Neutrophil (primary cell): ENCODE measurements at regions not wholly inside any gene's neighbourhood (a gene's known extent, or its start where the extent isn't known, plus 50 kb on each side); places are given as distances from the start of the nearest gene placed in this dataset.
"Not testable (repeated sequence)": the region's sequence is repeated elsewhere in the genome, so short reads cannot be mapped to it uniquely, and the experiment has no call there.

Experiments used
- H3K27ac ChIP-seq: fragments of 200-600 bp; sonication (generic); 2 replicates; pipeline ENCODE4 v1.5.1; 2016; ENCODE audit warnings: mild to moderate bottlenecking, moderate library complexity
- H3K27me3 ChIP-seq: fragments of 200-600 bp; sonication (generic); 2 replicates; pipeline ENCODE4 v1.6.0; 2016; ENCODE audit warnings: mild to moderate bottlenecking
- H3K36me3 ChIP-seq: fragments of 200-600 bp; sonication (generic); 2 replicates; pipeline ENCODE4 v1.5.1; 2017
- H3K4me1 ChIP-seq, 2 experiments: fragments of 200-600 bp in 1 of 2; sonication (generic) in 1 of 2; 1 replicate in 1 of 2; 2 replicates in 1 of 2; pipeline versions ENCODE4 v1.5.1 to v1.6.1; 2013 to 2016; ENCODE audit warnings: low read depth in 1 of 2, low read length in 1 of 2, mild to moderate bottlenecking in 1 of 2, moderate library complexity in 1 of 2; ENCODE audit not compliant: control insufficient read depth in 1 of 2, insufficient read depth in 1 of 2
- H3K4me3 ChIP-seq, 2 experiments: fragments of 200-600 bp in 1 of 2; sonication (generic) in 1 of 2; 1 replicate in 1 of 2; 2 replicates in 1 of 2; pipeline ENCODE4 v1.5.1; 2013 to 2016; ENCODE audit warnings: low read depth in 1 of 2, low read length in 1 of 2, mild to moderate bottlenecking in 1 of 2, moderate library complexity in 1 of 2
- H3K9me3 ChIP-seq: fragments of 200-600 bp; sonication (generic); 2 replicates; pipeline ENCODE4 v1.5.1; 2016
- CTCF ChIP-seq: fragments of 200-600 bp; sonication (generic); IDR thresholded peaks from 2 replicates; pipeline ENCODE4 v1.5.1; 2016; ENCODE audit warnings: antibody characterized with exemption

GRCh38 chr5:168096525-168096924 is 194.9 kb upstream of the WWC1 start:
- H3K4me1 ChIP-seq, result no peaks in the 10 kb centered on the region
- no peak overlapping the region for H3K27ac ChIP-seq
- H3K27me3 ChIP-seq, result no peaks in the 10 kb centered on the region
- TF ChIP-seq CTCF, result no peak
- H3K4me3 ChIP-seq, result no peak overlapping the region
- H3K36me3 ChIP-seq, result no peaks in the 10 kb centered on the region
- no peaks in the 10 kb centered on the region for H3K9me3 ChIP-seq

GRCh38 chr5:168097876-168098653 is 193.4 kb upstream of the WWC1 start:
- Histone ChIP-seq H3K36me3 (no peaks in the 10 kb centered on the region), H3K4me1 (no peaks in the 10 kb centered on the region), H3K9me3 (no peaks in the 10 kb centered on the region), H3K27me3 (no peaks in the 10 kb centered on the region), H3K27ac (no peak overlapping the region), H3K4me3 (no peak overlapping the region)
- no peak for TF ChIP-seq CTCF

GRCh38 chr5:168101352-168101751 is 190.1 kb upstream of the WWC1 start:
- no peaks in the 10 kb centered on the region for H3K9me3 ChIP-seq
- H3K36me3 ChIP-seq, result no peaks in the 10 kb centered on the region
- H3K27ac ChIP-seq, result no peak overlapping the region

GRCh38 chr5:168103018-168103417 is 188.4 kb upstream of the WWC1 start:
- H3K4me1 ChIP-seq, H3K4me3 ChIP-seq, H3K9me3 ChIP-seq, H3K27me3 ChIP-seq, H3K36me3 ChIP-seq, H3K27ac ChIP-seq: not testable (repeated sequence)

More at GRCh38 chr5:168101352-168101751, 190.1 kb upstream of the WWC1 start:
- Histone ChIP-seq H3K4me3 (no peak overlapping the region), H3K27me3 (peaks cover 6% of the 10 kb centered on the region), H3K4me1 (no peaks in the 10 kb centered on the region)
- no peak for TF ChIP-seq CTCF

GRCh38 chr5:168104350-168104749 is 187.1 kb upstream of the WWC1 start:
- no peak for TF ChIP-seq CTCF
- no peaks in the 10 kb centered on the region for H3K9me3 ChIP-seq
- H3K4me1 ChIP-seq, result no peaks in the 10 kb centered on the region
- no peaks in the 10 kb centered on the region for H3K36me3 ChIP-seq
- H3K27me3 ChIP-seq, result peaks cover 6% of the 10 kb centered on the region
- no peak overlapping the region for H3K4me3 ChIP-seq
- no peak overlapping the region for H3K27ac ChIP-seq

- no peaks in the 10 kb centered on the region for H3K36me3 ChIP-seq
- H3K4me3 ChIP-seq, result no peak overlapping the region
- no peaks in the 10 kb centered on the region for H3K9me3 ChIP-seq
- no peaks in the 10 kb centered on the region for H3K4me1 ChIP-seq
- no peak overlapping the region for H3K27ac ChIP-seq
- TF ChIP-seq CTCF, result no peak
- H3K27me3 ChIP-seq, result peaks cover 6% of the 10 kb centered on the region
Observed at GRCh38 chr5:168104811-168105481, 186.5 kb upstream of the WWC1 start.
